SK-N-SH treated with all-trans-retinoic acid at 6 μM for 48 hours (cell line): ENCODE measurements at regions not wholly inside any gene's neighbourhood (a gene's known extent, or its start where the extent isn't known, plus 50 kb on each side); places are given as distances from the start of the nearest gene placed in this dataset.

Experiments used
- ARNTL ChIP-seq: fragments of 450-650 bp; formaldehyde crosslinking; IDR thresholded peaks from 2 replicates; pipeline ENCODE4 v1.5.0; 2020; ENCODE audit warnings: low read depth, mild to moderate bottlenecking, moderate library complexity, borderline replicate concordance
- ESRRG ChIP-seq: fragments of 250-450 bp; sonication (Bioruptor Pico); IDR thresholded peaks from 2 replicates; pipeline ENCODE4 v1.6.1; 2021; ENCODE audit warnings: mild to moderate bottlenecking
- TOX ChIP-seq: fragments of 250-450 bp; sonication (Bioruptor Pico); IDR thresholded peaks from 2 replicates; pipeline ENCODE4 v1.8.0; 2021; ENCODE audit warnings: mild to moderate bottlenecking, moderate library complexity, borderline replicate concordance
- TSHZ2 ChIP-seq: fragments of 250-450 bp; sonication (Bioruptor Pico); IDR thresholded peaks from 2 replicates; pipeline ENCODE4 v1.5.0; 2020; ENCODE audit warnings: mild to moderate bottlenecking, moderate library complexity
- ZC3H10 ChIP-seq: fragments of 250-450 bp; sonication (Bioruptor Pico); IDR thresholded peaks from 2 replicates; pipeline ENCODE4 v1.5.1; 2021; ENCODE audit warnings: mild to moderate bottlenecking, moderate library complexity
- ZFP3 ChIP-seq: fragments of 250-450 bp; sonication (Bioruptor Pico); IDR thresholded peaks from 2 replicates; pipeline ENCODE4 v1.5.0; 2020; ENCODE audit warnings: mild to moderate bottlenecking, moderate library complexity
- ZFP30 ChIP-seq: fragments of 450-650 bp; formaldehyde crosslinking; IDR thresholded peaks from 2 replicates; pipeline ENCODE4 v1.5.0; 2022; ENCODE audit warnings: mild to moderate bottlenecking, moderate library complexity

- no peak for TF ChIP-seq ESRRG (CRISPR knock-in tag)
- TF ChIP-seq ARNTL (CRISPR knock-in tag) = no peak
- TF ChIP-seq TOX (CRISPR knock-in tag) = no peak
- no peak for TF ChIP-seq ZC3H10
- TF ChIP-seq ZFP30 = no peak
- TF ChIP-seq TSHZ2 (CRISPR knock-in tag) = no peak
- TF ChIP-seq ZFP3 = no peak
These were observed 518.8 kb upstream of the SOX9 start for GRCh38 chr17:71601894-71602504.
